Activated CD4-positive, alpha-beta T cell treated with anti-CD3 and anti-CD28 coated beads, Interleukin-2, amount 50 U/mL, for 48 hours (primary cell): ENCODE measurements at regions not wholly inside any gene's neighbourhood (a gene's known extent, or its start where the extent isn't known, plus 50 kb on each side); places are given as distances from the start of the nearest gene placed in this dataset.

ENCODE experiments used
- DNase-seq, 2 experiments: peaks; one replicate each; pipeline ENCODE4 v3.0.0-alpha.2; 2020

- no peak for DNase-seq
Measured at GRCh38 chr6:105954148-105954547, 132.0 kb upstream of the PRDM1 start.

GRCh38 chr6:105952772-105953690 is 133.1 kb upstream of the PRDM1 start:
- DNase-seq = no peak

DNA sequence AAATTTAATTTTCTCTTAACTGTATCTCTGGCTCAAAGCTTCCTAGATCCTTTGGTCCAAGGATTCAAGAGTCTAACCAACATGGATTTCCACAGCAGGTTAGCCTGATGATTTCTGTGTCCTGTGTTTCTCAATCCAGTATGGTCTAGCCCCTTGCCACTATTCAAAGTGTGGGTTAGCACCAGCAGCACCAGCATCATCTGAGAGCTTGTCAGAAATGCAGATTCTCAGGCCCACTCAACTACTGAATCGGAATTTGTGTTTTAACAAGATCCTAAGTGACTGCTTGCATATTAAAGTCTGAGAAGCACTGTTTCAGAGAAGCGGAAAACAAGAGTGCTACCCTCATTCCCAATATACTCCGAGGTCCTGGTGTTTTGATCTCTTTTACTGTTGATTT is 133.8 kb upstream of the PRDM1 start:
- DNase-seq = no peak

DNA sequence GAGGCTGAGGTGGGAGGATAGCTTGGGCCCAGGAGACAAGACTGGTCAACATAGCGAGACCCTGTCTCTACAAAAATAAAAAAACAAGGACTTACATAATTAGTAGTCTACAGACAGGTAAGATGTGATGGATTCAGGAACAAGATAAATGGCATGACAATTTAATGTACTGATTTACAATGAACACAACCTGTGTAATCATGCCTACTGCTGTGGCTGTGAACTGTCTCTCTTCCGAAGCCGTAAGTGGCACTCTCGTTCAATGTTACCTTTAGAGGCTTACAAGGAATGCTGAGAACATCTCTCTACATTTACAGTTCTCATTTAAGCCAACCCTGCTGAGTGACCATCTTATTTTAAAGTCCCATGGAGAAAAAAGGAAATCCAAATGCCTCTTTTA is 134.8 kb upstream of the PRDM1 start:
- DNase-seq = no peak

DNA sequence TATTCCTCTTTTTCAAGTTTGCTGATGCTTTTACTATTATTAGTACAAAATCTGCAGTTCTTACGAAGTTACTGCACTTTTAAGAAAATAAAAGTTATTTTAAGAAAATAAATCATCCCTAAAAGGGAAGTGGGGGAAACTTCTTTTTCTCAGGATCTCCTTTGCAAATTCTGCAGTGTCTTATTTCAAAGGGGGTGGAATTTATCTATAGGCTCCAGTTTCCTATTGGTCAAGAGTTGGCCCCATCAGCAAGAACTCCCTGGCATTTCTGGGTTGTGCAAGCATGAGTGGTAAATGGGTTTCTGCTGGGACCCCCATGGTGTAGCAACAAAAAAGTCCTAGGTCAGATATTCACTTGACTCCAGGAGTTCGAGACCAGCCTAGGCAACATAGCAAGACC is 136.3 kb upstream of the PRDM1 start:
- DNase-seq = no peak

- no peak for DNase-seq
Measured at GRCh38 chr6:105943514-105943913, 142.6 kb upstream of the PRDM1 start.

DNA sequence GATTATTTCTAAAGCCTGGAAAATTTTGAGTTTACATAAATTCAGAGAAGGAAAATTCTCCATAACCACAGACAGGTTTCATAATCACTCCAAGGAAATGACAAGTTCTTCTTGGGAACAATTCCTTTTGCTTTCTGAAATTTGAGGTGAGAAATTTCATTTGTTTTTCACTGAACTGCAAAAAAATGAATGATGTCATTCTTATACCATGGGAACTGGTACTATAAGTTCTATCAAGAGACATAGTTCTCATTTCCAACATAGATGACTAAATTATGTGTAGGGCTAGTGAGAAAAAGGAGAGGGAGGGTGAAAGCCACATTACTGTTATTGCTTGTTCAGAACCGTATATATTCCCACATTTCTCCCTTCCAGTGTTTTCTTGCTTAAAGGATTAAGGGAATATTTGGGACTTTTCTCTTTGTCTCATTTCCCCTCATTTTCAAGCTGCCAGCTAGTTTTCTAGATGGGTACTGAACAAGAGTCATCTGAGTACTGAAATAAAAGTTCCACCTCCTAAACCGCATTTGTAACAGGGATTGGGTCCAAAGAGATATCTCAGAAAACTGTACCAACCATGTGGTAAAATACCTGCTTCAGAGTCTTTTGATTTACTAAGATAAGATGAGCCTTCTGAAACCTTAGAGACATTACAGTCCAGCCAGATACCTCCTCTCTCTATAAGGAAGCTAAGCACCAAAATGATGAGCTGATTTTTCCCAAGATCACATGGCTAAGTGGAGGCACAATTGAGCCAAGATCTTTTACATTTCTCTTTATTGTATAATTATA is 144.3 kb upstream of the PRDM1 start:
- no peak for DNase-seq

DNA sequence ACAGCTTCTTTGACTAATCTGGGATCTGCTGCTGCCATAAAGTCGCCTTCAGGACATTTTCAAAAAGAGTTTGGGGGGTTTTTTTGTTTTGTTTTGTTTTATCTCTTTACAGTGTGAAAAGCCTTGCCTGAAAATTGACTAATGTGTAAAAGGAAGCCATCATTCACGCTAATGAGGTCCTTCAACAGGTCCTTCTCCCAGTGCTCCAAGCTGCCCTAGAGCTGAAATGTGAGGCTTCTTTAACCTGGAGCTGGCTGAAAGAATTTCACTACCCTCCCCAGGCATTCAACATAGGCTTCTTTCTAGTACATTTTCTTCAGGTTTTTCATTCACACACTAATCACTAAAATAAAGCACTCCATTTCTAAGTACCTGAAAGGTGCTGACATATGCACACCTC is 145.1 kb upstream of the PRDM1 start:
- no peak for DNase-seq

GRCh38 chr6:105936972-105937371 is 149.2 kb upstream of the PRDM1 start:
- no peak for DNase-seq

GRCh38 chr6:105935416-105935815 is 150.7 kb upstream of the PRDM1 start:
- DNase-seq = no peak

DNA sequence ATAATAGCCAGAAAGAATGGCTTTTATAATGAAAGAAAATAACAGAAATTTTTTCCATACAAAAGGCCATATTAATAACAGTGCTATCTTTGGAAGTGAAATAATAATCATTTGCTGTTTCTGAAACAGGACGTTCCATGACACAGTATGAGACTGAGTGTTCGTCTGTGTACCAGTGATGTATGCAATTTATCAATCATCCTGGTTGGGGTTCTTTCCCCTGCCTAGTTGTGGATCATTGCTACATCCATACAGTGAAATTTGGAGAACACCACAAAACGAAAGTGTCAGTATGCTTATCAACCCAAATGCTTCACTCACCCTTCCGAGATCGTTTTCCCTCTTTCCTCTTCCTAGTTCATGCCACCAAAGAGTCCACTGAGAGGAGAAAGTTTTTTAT is 151.4 kb upstream of the PRDM1 start:
- DNase-seq = no peak

DNA sequence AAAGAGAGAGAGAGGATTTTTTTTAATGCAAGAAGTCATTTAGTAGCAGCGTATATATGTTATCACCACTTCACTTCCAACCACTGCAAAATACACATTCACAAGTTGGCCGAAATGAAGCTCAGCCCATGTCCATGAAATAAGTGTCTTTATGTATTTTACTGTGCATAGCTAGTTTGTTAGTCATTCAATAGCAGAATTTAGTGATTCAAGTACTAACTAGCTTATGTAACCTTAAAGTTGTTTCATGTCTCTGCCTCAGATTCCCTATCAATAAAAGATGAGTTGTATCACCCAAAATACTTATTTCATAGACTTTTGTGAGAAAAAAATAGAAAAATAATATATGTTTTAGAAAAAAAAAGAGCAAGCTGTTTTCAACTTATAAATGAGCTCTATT is 153.7 kb upstream of the PRDM1 start:
- no peak for DNase-seq

DNA sequence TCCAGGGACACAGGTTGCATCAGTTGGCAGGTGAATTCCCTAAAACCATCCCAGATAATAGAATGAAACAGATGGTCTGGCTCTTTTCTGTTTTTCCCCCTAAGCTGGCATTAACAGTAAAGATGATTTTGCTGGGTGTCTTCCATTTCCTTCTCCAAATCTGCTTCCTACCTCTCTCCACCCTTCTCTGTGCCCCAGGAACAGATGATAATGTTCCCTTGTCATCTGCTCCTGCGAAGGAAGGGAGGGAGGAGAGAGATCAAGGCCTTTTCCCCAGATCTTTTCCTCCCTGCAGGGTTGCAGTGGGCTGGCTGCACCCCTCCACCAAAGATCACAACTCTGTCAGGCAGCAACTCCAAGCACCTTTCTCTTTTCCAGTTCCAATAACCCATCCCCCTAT is 156.5 kb upstream of the PRDM1 start:
- DNase-seq = no peak

GRCh38 chr6:105926318-105926717 is 159.8 kb upstream of the PRDM1 start:
- no peak for DNase-seq

DNA sequence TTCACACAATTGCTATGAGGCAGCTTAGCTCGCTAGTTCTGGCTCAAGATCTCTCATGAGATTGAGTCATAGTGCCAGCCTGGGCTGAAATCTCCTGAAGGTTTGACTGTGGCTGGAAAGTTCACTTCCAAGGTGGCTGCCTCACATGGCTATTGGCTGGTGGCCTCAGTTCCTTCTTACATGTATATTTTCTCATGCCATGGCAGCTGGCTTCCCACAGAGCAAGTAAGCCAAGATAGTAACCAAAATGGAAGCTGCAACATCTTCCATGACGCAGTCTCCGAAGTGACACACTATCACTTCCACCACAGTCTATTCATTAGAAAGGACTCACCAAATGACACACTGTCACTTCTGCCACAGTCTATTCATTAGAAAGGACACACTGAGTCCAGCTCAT is 160.4 kb upstream of the PRDM1 start:
- DNase-seq = no peak

- no peak for DNase-seq
Measured at GRCh38 chr6:105921781-105922180, 164.4 kb upstream of the PRDM1 start.

DNA sequence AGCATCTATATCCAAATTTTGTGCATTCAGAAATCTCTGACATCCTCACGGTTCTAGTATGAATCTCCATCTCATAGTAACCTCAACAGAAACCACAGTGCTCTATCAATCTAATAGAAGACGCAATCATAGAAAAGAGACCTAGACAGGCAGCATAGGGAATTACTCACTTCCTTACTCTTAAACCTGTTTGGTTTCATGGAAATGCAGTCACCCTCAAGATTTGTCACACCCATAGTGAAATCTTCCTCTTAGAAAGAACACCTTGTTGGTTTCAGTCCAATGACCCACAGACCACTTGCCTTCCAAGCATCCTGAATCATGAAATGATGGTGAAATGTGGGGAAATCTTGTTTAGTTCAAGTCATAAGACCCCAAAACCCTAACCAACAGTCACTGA is 166.1 kb upstream of the PRDM1 start:
- no peak for DNase-seq

DNA sequence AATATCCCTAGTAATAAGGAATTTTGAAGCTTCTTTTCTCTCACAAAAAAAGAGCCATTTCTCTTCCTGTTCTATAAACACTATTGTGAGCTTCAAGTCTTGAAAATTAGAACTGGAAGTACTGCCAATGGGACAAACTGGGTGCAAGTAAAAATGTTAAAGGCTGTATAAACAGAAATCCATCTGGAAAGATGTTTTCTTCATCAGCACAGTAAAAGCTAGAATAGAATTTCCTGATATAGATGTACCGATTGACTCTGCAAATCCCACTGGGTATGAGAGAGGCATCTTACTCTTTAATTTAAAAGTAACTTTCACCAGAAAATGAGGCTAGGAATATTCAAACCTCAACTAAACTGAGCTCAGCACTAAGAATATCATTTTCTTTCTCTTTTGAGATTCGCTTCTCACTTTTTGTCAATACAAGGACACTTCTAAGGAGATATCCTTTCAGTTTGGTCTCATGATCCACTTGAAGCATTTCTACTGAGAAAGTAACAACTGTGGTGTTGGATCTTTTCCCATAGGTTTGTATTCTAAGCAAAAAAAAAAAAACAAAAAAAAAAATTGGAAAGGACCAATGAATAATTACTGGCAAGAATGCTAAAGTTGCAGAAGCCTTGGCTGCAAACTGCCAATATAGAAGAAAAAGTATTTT is 169.0 kb upstream of the PRDM1 start:
- no peak for DNase-seq

DNA sequence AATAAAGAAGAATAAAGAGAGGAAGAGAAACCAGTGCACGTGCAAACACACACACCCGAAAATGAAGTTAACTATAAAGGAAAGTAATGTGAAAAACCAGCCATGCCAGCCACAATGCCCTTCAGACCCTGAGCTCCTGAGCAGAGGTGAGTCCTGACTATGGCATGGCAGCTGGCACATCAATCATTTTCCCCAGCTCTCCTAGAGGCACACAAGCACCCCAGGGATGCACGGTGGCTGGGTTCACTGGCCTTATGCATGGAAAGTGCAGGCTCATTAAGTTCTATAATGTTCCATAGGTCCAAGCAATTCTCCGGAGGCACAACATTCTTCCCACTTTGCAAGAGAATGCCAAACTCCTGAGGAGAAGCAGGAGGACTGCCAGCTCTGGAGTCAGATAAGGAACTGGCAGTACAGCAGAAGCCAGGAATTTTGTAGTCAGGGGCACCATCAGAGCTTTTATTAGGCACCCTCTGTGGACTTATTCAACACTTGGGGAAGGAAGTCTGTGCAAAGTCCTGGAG is 175.0 kb upstream of the PRDM1 start:
- DNase-seq = no peak

GRCh38 chr6:105909106-105909505 is 177.0 kb upstream of the PRDM1 start:
- DNase-seq = no peak

- no peak for DNase-seq
Measured at GRCh38 chr6:105907991-105908390, 178.1 kb upstream of the PRDM1 start.

DNA sequence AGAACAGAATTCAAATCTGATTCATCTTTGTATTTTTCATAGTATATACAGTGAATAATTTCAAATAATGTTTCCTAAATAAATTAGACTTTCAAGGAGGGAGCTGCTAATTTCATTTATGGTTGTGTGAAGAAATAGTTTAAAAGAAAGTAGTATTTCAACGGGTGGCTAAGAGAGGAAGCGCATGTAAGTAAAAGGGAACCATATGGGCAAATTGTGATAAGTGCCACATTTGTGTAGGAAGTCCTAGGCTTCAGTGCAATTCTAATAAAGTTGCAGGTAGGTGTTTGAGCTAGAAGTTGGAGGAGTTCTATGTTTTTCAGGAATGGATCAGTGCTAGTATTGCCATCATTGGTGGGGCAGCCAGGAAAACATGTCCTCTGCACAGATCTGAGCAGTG is 178.8 kb upstream of the PRDM1 start:
- DNase-seq = no peak

DNA sequence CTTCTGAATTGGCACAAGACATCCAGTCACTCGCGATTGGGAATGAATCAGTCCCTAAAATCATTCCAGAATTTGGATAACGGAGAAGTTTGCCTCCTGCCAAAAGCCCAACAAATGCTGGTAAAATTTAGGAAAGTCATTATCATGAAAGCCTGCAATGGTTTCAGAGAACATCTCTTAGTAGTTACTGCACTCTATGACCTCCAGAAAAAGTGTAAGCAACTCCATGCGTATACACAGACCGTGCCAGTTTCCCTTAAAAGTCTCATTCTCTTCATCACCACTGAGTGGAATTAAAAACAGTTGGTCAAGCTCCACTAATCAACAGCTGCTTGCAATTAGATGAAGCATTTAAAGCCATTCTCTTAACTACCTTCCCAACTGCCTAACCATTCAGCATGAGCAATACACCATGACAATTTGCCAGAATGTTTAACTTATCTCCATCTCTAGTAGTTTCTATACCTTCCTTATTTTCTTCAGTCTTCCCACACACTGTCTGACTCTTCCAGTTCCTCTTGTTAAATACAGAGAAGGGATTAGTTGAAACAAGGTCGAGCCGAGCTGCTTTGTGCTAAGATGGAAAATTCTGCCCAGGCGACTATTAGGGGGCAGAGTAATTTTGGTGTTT is 183.6 kb upstream of the PRDM1 start:
- no peak for DNase-seq
